MM.1S (cell line): ENCODE measurements at regions not wholly inside any gene's neighbourhood (a gene's known extent, or its start where the extent isn't known, plus 50 kb on each side); places are given as distances from the start of the nearest gene placed in this dataset.

Experiments used
- EZH2phosphoT487 ChIP-seq: fragments of 300-600 bp; sonication (generic); IDR thresholded peaks from 2 replicates; pipeline ENCODE4 v1.6.1; 2018; ENCODE audit warnings: antibody characterized with exemption, low read length
- TF ChIP-seq, protein P1 (sequence below): fragments of 300-600 bp; sonication (generic); IDR thresholded peaks from 2 replicates; pipeline ENCODE4 v1.5.1; 2016; ENCODE audit warnings: antibody characterized with exemption, low read length, mixed read lengths

DNA sequence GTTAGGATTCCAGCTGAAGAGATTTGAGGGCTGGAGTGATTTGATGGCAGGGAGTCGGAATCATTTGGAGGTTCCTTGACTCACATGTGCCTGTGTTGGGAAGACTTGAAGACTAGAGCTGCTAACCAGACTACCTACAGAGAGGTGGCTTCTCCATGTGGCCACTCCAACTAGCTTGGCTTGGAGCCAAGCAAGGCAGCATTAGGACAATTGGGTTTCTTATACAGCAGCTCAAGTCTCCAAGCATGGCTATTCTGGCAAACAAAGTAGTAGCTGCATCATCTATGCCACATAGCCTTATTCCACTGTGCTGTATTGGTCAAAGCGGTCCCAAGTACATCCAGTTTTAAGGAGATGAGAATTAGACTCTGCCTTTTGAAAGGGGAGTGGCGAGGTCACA is 171.7 kb upstream of the SLC4A4 start:
- TF ChIP-seq EZH2phosphoT487, result no peak
- TF ChIP-seq, protein P1, sequence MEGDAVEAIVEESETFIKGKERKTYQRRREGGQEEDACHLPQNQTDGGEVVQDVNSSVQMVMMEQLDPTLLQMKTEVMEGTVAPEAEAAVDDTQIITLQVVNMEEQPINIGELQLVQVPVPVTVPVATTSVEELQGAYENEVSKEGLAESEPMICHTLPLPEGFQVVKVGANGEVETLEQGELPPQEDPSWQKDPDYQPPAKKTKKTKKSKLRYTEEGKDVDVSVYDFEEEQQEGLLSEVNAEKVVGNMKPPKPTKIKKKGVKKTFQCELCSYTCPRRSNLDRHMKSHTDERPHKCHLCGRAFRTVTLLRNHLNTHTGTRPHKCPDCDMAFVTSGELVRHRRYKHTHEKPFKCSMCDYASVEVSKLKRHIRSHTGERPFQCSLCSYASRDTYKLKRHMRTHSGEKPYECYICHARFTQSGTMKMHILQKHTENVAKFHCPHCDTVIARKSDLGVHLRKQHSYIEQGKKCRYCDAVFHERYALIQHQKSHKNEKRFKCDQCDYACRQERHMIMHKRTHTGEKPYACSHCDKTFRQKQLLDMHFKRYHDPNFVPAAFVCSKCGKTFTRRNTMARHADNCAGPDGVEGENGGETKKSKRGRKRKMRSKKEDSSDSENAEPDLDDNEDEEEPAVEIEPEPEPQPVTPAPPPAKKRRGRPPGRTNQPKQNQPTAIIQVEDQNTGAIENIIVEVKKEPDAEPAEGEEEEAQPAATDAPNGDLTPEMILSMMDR, result no peak
